A204.1 (cell line): ENCODE measurements at regions not wholly inside any gene's neighbourhood (a gene's known extent, or its start where the extent isn't known, plus 50 kb on each side); places are given as distances from the start of the nearest gene placed in this dataset.

Experiments
- FAIRE-seq: peaks from 2 replicates; lab custom pipeline; 2012; peaks lifted over from hg19 to GRCh38; lab: Jason Lieb, UNC

DNA sequence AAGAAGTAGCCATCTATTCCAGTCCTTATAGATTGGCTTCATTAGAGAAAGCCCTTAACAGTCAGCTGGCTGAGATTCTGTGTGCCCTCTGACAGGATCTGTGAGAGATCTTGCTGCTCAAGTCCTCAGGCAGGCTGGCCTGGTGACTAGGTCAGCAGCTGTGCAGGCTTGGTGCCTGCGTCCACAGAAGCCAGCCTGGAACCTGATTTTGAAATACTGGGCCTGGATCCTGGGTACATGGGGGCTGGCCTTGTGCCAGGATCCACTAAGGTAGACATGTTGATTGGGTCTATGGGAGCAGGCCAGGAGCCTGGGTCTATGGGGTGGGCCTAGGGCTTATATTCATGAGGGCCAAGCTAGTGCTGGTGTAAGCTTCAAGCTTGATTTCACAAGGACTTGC, 381.8 kb upstream of the MARCKS start:
- no peak for FAIRE-seq

DNA sequence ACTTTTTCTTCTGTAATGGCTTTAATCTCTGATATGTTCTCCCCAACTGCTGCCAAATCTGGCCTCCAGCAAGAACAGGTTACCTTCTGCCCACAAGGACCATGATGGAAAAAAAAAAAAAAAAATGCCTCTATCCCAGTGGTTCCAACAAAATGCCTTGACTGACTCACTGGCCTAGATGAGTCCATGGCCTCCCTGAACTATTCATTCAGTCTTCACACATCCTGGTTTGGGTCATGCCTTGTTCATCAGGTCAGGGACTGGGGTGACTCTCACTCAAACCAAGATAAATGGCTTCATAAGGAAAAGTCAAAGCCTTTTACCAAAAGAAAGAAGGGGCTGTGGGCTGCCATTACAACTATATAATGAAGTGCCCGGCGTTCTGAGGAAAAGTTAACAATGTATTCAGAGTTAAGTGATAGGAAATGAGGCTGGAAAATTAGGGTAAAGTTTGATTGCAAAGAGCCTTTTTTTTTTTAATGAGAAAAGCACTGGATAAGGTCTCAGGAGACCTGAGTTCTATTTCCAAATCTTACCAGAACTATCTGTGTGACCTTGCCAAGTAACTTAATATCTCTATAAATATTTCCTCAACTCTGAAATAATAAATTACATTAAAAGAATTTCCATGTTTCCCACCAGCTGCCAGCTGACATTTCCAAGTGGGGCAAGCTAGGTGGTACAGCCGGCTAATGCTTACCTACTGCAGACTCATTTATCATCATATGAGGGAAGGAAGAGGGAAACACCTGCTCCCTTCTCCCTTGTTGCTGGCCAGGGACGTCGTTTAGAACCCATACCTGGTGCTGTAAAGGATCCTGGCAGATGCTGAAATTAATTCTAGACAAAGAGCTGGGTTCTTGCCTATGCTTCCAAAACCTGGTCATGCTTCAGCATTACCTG, 380.0 kb upstream of the MARCKS start:
- no peak for FAIRE-seq

DNA sequence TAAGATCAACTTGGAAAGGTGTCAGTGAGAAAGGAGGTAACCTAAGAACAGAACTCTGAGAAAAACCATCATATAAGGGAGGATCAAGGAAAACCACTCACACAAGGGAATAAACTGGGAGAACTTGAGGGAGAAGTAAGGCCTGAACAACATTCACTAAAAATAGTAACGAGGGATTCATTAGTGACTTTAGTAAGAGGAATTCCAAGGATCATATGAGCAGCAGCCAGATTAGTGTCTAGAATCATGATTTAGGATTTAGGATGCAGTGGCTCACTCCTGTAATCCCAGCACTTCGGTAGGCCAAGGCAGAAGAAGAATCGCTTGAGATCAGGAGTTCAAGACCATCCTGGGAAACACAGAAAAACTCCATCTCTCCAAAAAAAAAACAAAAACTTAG, 376.5 kb upstream of the MARCKS start:
- no peak for FAIRE-seq

DNA sequence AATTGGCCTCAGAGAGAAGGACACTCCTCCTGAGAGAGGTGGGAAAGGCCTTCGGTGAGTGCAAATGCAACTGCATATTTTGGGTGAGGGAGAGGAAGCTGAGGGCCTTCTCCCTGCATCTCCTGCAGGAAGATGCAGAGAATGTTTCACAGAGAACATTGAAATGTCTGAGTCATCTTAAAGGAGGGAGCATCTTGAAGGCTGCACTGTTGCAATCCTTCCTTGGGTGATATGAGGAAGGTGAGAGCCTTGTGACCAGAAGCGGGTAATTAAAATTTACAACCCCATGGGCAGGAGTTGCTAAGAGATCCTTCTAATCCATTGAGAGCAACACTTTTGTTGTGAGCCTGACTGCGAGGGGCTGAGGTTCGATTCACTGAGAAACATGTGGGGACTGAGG, 375.7 kb upstream of the MARCKS start:
- no peak for FAIRE-seq

DNA sequence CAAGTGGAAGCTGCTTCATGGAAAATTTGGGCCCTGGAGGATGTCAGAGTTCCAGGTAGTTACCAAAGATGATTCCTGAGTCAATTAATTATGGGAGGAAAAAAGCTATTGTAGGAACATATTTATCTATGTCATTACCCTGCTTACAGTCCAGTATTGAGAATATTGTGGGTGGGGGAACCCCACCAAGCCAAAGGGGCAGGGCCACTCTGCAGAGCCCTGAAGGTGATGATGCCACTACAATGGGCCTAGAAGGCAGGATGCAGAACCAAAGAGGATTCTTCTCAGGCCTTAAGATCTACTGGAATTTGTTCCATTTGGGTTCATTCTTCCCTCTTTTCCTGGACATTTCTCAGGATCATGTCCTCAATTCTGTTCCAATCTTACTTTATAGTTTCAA, 375.2 kb upstream of the MARCKS start:
- FAIRE-seq, result no peak

DNA sequence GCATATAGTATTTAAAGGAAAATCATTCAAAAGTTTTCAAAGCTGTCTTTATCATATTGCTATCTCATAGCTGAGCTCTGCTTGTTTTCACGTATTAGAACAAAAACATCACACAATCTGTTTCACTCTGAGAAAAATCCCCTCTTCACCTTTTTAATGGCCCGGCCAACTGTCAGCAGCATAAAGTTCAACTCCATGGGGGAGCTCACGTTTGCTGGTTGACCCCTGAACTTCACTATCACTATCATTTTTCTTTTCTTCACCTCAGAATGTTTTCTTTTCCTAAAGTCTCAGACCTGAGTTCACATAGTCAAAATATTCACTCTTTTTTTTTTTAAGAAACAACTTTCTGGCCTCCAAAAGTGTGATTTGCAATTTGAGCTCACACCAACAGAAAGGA, 374.4 kb upstream of the MARCKS start:
- FAIRE-seq, result no peak

DNA sequence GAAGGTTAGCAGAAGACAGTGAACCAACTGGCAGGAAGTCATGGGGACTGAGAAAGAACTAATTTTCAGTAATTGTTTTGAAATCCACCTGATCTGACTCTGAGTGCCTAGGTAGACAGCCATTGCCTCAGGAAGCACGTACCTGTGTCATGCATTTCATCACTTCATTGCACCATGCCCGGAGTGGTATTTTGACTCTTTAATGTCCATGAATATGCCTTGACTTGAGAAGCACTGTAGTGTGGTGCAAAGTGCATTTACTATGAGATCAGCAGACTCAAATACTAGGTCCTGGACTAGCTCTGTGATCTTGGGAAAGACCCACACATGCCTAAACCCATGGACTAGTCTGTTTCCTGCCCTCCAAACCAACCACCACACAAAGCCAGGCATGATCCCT, 370.9 kb upstream of the MARCKS start:
- FAIRE-seq, result no peak

DNA sequence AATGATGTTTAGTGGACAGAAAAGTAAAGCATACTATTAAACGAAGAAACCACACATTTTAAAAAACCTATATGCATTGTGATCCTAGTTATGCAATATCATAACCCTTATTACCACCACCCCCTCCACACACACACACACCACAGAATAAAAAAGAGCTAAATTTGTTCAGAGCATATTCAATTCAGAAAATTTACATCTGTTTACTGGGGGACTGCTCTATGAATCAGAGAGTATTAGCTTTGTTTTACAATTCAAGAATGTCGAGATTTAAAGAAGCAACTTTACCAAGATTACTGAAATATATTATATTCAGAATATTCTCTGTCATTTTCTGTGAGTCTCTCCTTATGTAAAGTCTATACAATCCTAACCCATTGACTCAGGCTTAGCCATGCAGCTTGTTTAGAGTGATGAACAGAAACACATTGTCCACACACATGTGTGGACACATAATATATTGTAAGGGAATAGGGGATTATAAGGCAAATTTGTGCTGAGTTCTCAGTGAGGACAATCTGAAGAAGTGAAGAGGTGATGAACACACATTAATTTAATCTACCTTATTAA, 369.6 kb upstream of the MARCKS start:
- no peak for FAIRE-seq

DNA sequence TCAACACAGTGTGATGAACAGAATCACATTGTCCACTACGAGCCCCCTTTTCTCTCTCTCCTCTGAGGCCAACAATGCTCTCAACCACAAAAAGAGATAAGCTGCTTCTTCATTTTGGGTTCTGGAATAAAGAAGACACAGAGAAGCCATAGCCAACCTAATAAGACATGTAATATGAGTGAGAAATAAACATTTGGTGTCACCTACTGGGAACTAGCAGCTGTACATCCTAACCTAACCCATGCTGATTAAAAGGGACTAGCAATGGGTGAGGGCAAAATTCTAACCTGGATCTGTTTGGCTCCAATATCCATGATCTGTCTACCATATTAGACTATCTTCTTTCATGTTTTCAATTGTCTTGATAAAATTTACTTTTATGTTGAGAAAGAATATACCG, 369.1 kb upstream of the MARCKS start:
- no peak for FAIRE-seq

DNA sequence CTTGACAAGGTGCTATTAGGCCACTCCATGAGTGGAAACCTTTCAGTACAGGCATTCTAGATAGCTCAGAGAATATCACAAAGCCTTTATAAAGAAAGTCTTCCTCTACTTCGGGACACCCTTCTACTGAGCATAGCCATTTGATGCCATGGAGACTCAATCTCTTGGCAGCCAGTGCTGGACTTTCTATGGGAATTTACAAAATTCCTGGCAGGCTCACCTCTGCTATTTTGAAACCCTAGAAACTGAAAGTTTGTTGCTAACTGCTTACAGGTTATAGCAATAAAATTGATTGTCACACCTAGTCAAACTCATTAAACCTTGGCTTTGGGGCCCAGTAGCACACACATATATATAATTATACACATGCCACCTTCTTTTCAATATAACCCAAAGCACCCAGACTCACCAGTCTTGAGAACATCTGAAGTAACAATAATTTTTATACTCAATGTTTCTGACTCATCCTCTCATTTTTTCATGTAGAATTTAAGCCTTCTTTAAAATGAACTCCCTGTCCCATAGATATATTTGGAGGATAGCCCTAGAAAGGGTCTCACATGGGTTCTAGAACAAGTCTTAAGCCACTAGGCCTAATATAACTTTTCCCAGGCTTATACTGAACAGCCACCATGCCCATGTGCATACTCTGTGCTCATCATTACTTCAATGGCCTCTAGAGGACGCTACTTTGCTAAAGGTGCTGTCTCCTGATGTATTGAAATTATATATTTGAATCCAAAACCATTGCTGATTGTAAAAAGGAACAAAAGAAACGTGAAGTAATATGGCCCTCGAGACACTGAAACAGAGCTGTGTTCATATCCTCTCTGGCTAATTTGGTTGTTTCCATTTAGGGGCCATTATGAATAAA, 368.1 kb upstream of the MARCKS start:
- FAIRE-seq, result no peak

DNA sequence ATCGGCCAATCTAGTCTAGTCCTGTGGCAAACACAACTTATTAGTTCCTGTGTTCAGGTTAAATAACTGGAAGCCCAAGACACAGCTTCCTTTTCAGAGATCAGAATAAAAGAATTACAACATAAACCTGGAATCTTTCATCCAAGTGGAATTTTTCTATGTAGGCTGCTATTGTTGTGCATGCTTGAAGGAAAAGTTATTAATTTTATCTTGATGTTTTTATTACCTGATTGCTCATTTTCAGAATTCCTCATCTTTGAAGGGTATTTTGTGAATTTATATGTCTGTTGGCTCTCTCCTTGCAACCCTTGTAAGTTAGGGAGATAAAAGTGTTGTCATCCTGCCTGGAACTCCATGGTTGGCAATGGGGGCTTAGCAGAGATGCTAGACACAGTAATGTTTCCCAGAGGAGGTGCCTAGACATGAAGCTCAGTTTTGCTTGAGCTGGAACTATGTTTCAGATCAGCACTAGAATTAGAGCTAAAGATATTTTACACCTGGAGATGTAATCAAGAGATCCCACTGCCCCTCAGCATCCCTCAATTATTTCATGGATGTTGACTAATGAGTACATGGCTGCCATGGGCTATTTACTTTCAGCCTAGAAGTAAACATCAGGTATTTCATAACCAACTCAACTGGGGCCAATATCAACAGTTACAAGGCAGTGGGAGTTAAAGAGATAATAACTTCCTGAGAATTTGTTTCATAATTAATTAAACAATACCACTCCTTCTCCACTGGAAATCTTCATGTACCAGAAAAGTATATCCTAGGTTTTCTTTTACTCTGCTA, 367.0 kb upstream of the MARCKS start:
- FAIRE-seq, result no peak

DNA sequence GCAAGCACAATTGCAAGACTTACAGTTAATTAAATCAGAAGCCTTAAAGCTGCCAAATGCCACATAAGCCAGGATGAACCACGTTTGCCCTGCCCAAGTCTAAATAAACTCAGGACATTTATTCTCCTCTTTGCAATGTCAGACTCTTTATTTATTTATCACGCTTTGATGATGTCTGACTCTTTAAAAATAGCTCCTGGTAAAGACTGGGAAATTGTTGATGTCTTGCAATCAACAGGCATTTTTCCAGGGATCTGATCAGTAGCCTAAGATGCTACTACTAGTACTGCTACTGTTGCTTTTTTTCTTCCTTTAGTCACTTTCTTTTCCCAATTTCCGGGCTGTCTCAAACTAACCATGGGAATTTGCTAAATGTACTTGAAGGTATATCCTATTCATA, 365.8 kb upstream of the MARCKS start:
- FAIRE-seq, result no peak

DNA sequence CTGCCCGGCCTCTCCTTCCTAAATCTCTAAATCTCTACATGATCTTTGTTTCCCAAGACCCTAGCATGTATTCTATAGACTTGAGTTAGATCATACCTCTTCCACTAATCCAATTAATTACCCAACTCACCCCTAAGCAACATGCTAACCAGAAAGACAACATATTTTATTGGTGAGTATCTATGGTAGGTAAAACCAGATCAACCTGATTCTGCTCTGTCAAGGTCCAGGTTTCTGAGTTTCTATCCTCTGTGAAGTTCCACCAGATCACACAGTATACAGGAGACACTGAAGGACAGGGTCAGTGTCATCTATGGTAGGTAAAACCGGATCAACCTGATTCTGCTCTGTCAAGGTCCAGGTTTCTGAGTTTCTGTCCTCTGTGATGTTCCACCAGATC, 363.2 kb upstream of the MARCKS start:
- FAIRE-seq, result no peak

DNA sequence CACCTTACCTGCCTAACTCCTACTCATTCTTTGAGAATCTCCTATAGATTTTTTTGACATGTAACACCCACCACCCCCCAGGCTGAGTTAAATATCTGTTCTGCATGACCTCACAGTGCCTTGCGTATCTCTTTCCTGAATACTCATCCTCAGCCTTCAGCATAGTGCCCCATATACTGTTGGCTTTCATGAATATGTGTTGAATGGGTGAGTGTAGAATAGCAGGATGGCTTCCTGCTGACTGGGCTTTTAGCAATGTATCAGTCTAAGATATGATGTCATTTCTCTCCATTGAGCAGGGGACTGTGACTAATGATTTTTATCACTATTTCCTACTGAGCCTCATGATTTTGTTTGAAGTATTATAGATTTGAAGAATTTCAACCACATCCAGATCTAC, 361.6 kb upstream of the MARCKS start:
- no peak for FAIRE-seq

DNA sequence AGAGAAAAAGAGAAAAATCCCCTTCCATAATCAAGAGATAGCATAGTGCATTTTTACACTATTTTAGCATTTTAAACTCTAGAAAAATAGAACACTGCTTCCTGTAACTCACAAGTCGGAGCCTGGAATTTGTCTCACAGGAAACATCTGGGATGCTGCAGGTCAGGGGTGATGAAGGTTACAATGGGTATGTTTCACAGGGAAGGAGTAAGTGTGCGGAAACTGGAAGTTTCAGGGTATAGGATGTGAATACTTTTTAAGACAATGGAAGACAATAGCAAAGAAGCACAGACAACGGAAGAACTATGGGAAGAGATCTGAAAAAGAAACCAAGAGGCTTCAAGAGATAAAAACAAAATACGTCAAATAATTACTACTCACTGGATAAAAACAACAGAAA, 361.0 kb upstream of the MARCKS start:
- no peak for FAIRE-seq

DNA sequence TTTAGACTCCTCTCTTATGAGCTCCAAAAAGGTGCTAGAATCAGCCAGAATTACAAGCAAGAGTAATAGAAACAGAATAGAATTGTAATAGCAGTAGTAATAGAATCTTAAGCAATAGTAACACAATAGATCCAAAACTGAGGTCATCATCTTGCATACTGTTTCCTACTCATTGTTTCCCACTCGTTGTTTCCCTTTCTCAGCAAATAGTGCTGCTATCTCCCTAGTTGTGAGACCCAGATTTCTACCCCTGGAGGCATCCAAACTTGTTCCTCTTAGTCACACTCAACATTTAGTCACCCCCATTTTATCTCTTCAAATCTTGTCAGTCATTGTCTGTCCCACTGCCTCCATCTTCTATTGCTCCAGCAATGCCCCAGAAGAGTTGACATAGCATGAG, 356.9 kb upstream of the MARCKS start:
- no peak for FAIRE-seq

DNA sequence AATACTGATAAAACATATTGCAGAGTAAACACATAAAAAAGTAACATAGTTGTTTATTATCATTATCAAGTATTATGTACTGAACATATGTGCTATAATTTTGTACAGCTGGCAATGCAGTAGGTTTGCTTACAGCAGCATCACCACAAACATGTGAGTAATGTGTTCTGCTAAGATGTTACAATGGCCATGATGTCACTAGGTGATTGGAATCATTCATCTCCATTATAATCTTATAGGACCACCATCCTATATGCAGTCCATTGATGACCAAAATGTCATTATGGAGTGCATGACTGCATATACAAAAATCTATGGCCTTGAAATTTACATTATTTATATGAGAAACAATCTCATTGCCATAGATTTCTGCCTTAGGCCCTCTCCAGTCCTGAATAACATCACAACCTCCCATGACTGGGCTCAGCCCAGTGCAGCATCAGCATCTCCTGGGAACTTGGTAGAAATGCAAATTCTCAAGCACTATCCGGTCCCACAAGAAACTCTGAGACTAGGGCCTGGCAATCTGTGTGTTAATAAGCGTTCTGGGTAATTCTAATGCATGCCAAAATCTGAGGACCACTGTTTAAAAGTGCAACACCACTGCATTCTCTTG, 352.0 kb upstream of the MARCKS start:
- FAIRE-seq, result no peak

DNA sequence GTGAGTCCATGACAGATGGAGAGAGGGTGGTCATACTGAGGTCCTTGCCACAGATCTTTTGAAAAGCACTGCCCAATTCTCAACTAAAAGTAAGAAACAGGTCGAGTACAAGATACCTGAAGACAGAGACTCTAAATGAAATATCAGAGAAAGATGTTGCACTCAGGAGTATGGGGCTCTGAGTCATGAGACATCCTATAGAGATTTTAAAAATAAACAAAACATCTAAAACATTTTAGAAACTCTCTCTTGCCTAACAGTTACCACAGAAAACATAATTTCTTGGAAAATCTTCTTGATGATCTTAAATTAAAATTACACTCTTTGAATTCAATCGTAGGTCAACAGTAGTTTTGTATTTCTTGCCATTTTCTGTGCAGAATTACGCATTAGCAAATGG, 348.9 kb upstream of the MARCKS start:
- no peak for FAIRE-seq

DNA sequence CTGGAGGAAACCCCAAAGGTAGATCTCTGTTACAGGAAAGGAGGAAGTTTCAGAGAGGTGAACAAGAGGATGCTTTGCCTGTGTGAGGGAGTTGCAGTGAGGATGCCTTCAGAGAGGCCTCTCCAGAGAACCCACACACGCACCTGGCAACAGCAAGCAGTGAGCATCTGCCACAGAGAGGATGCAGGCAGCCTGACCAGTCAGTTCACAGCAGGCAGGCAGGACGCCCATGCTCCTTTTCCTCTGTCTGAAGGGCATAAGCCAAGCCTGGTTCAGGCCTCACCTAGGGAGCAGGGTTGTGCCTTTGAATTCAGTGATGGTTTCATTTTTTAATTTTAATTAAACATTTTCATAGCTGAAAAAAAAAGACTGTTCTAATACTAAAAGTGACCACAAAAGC, 346.0 kb upstream of the MARCKS start:
- no peak for FAIRE-seq

DNA sequence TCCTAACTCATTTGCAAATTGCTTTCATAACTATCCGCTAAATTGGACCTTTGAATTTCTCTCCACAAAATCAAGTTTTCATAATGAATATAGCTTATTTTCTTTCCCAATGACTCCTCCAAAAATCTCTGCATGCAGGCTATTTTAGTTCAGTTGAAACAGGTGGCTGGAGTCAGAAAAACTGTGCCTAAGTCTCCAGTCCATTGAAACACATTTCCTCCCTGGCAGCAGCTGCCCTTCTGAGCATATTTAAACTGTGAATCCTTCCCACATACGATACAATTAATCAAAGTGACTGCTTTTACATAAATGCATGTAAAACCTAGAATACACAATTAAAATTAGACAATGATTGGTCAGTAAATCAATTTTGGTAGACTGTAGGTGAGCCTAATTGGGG, 344.6 kb upstream of the MARCKS start:
- FAIRE-seq, result no peak

DNA sequence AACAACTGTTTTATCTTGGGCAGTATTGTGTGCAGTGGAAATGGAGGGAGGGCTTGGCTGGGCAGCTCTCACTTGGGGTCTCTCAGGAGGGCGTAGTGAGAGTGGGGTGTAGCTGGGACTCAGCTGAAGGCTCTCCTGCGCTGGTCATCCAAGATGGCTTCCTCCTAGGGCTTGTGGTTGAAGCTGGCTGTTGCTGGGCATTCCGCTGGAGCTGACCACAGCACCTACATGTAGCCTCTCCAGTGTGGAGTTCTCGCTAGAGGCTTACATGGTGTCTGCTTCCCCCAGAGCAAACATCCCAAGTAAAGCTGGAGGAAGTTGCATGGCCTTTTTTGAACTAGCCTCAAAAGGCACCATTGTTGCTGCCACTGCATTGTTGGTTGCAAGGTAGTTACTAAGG, 344.1 kb upstream of the MARCKS start:
- no peak for FAIRE-seq

DNA sequence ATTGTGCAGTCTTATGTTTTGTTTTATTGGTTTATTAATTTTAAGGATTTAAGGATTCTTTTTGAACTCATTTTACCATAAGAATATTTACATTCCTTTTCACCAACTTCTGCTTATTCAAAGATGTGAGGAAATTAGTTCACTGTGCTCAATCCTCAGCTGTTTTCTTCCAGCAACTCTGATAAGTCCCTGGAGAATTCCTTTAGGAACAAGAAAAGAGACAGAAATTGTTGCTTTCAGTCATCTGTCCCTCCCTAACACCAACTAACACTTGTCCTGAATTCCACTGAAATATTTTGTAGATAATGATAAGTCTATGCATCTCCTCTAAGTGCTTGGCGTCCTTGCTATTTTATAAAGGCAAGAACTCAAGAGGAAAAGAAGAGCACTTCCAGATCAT, 334.8 kb upstream of the MARCKS start:
- no peak for FAIRE-seq
